ENCODE measurements at regions not wholly inside any gene's neighbourhood (a gene's known extent, or its start where the extent isn't known, plus 50 kb on each side); places are given as distances from the start of the nearest gene placed in this dataset.

DNA sequence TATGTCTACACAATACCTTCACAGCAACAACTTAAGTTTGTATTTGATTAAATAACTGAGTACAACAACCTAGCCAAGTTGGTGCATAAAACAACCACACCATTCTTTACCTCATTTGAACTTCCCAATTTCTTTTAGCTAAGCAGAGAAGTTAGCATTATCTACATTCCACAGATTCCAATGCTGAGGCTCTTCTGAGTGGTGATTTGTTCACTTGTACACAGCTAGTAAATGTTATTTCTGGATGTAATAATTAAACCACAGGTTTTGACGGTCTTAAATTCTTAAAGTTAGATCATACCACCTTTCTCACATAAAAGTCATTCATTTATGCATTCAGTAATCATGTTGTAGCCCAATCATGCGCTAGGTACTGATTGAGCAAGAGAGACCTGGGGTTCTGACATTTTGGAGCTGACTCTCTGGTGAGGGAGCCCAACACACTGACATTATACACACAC is 102.5 kb downstream of the SST start:
- Histone ChIP-seq H2BK120ac (replicated peaks; ENCODE audit: low read depth, low read length) (no peak overlapping the region), H3K27ac (ENCODE audit: low read depth, low read length) (no peak overlapping the region), H3K27me3 (replicated peaks in 1 of 4; ENCODE audit: control insufficient read depth in 3 of 4, extremely low read depth in 1 of 4, insufficient read depth in 3 of 4, low read length in 3 of 4) (no peaks in the 10 kb centered on the region), H3K56ac (replicated peaks; ENCODE audit: insufficient read length, low read depth, low read length) (no peak overlapping the region), H4K20me1 (replicated peaks in 1 of 2; ENCODE audit: control insufficient read depth in 1 of 2, insufficient read depth in 2 of 2, low read length in 2 of 2) (no peaks in the 10 kb centered on the region), H3K23ac (ENCODE audit: insufficient read length) (no peak overlapping the region), H3K79me2 (ENCODE audit: control insufficient read depth in 1 of 2, insufficient read depth in 2 of 2, low read length in 2 of 2) (no peaks in the 10 kb centered on the region), H4K8ac (ENCODE audit: extremely low read depth, insufficient read depth, low read length) (no peak overlapping the region), H3K4ac (replicated peaks; ENCODE audit: insufficient read length, low read depth, low read length) (no peak overlapping the region), H3K18ac (ENCODE audit: extremely low read depth, low read length) (no peak overlapping the region), H3K23me2 (ENCODE audit: low read depth, low read length) (no peaks in the 10 kb centered on the region), H3K14ac (ENCODE audit: insufficient read length) (no peak overlapping the region), H3K36me3 (ENCODE audit: control insufficient read depth in 2 of 4, insufficient read depth in 4 of 4, low read length in 3 of 4) (no peaks in the 10 kb centered on the region), H4K5ac (ENCODE audit: insufficient read length, low read depth, low read length) (no peak overlapping the region), H3K79me1 (ENCODE audit: low read depth, low read length) (no peaks in the 10 kb centered on the region), H4K91ac (replicated peaks; ENCODE audit: insufficient read length, low read length) (no peak overlapping the region), H3K4me2 (ENCODE audit: insufficient read depth in 1 of 2, low read depth in 2 of 2, low read length in 2 of 2) (no peak overlapping the region), H2BK5ac (ENCODE audit: low read depth, low read length) (peak overlapping the region; percentile 38; the same call in 1 of the 2 replicates), H2BK15ac (ENCODE audit: low read length) (no peak overlapping the region), H2BK20ac (ENCODE audit: low read length) (no peak overlapping the region), H2BK12ac (ENCODE audit: low read depth, low read length) (peak overlapping the region; percentile 78), H3K9me3 (ENCODE audit: insufficient read depth in 2 of 2, low read depth in 1 of 2, low read length in 1 of 2) (no peaks in the 10 kb centered on the region), H3K9ac (replicated peaks in 1 of 4; ENCODE audit: extremely low read depth in 1 of 4, low read depth in 3 of 4, low read length in 3 of 4) (no peak overlapping the region), H3K4me1 (replicated peaks in 1 of 4; ENCODE audit: control insufficient read depth in 3 of 4, insufficient read depth in 4 of 4, low read length in 3 of 4) (peaks cover 0 to 13% (median 7%) of the 10 kb centered on the region in 4 experiments; a peak in 6 of 7 replicates), H2AK5ac (ENCODE audit: low read depth, low read length) (no peak overlapping the region), H2AFZ (ENCODE audit: low read length) (0 out of 2 replicates have a peak overlapping the region, but pooled peaks have one; percentile 11), H3K4me3 (ENCODE audit: extremely low read depth in 1 of 4, insufficient read depth in 2 of 4, low read depth in 3 of 4, low read length in 4 of 4) (no peak overlapping the region)
- no peak for TF ChIP-seq KDM1A (IDR thresholded peaks at IDR 0.05; ENCODE audit: borderline replicate concordance, low read length)
- TF ChIP-seq, protein P1, sequence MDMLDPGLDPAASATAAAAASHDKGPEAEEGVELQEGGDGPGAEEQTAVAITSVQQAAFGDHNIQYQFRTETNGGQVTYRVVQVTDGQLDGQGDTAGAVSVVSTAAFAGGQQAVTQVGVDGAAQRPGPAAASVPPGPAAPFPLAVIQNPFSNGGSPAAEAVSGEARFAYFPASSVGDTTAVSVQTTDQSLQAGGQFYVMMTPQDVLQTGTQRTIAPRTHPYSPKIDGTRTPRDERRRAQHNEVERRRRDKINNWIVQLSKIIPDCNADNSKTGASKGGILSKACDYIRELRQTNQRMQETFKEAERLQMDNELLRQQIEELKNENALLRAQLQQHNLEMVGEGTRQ (IDR thresholded peaks at IDR 0.05; ENCODE audit: low read length): no peak
- 0 out of 2 replicates have a peak, but pooled peaks have one; percentile 44 for TF ChIP-seq TEAD4 (IDR thresholded peaks at IDR 0.05; ENCODE audit: low read depth, low read length)
- ChIA-PET POLR2A (ENCODE audit: partially characterized antibody) (interaction anchor here (1.0 kb wide), 1 partner anchor 101 kb away, joined by 3 read pairs; no protein-coding TSS in a partner anchor), CTCF (ENCODE audit: partially characterized antibody) (interaction anchor here (0.6 to 5.5 kb wide), 5 partner anchors 43 to 249 kb away, joined by 3 to 34 read pairs (median 3); no protein-coding TSS in a partner anchor)
- 86% methylated on average over 2 of the region's 2 CpGs; no CpG with 5 or more reads in 1 of the 2 experiments for WGBS, 2 experiments (ENCODE audit: extremely low coverage in 1 of 2, insufficient coverage in 1 of 2, insufficient read length in 1 of 2, insufficient replicate concordance in 2 of 2, low coverage in 1 of 2, low lambda C conversion rate in 2 of 2, missing lambda C conversion rate in 1 of 2)
- peak; percentile 42 for FAIRE-seq
- no peak for DNase-seq (ENCODE audit: low read depth in 1 of 2, low spot score in 2 of 2)

Data from H1 (cell line).